CD4-positive, alpha-beta T cell (primary cell): ENCODE measurements at regions not wholly inside any gene's neighbourhood (a gene's known extent, or its start where the extent isn't known, plus 50 kb on each side); places are given as distances from the start of the nearest gene placed in this dataset.

Source experiments
- ATAC-seq: fragments of 200-7000 bp; cut with Tn5 transposase; one replicate; pipeline ENCODE4 v1.10.0; 2022; ENCODE audit warnings: mild to moderate bottlenecking; ENCODE audit not compliant: poor library complexity
- CTCF ChIA-PET: fragments of 350-600 bp; sonication (Branson Sonifier 250); formaldehyde crosslinking; loops from one replicate; lab custom pipeline; 2021; ENCODE audit warnings: antibody characterized with exemption, inconsistent platforms; lab: Charles Lee
- POLR2A ChIA-PET: fragments of 350-600 bp; sonication (Branson Sonifier 250); formaldehyde crosslinking; loops from one replicate; lab custom pipeline; 2021; ENCODE audit warnings: antibody characterized with exemption, inconsistent platforms; lab: Charles Lee
- DNase-seq, 14 experiments: peaks; one replicate each; pipeline ENCODE4 v3.0.0-alpha.2; 2013 to 2020; ENCODE audit warnings: mixed read lengths in 2 of 14
- H3K27ac ChIP-seq, 2 donors: one replicate each; pipeline versions ENCODE4 v1.5.1 to v1.7.0; 2013; ENCODE audit warnings: low read length in 2 of 2, low read depth in 1 of 2, mild to moderate bottlenecking in 1 of 2
- H3K27me3 ChIP-seq, 2 experiments: 1 replicate in 1 of 2; 2 replicates in 1 of 2; pipeline versions ENCODE4 v1.6.1 to v1.7.0; 2013; ENCODE audit warnings: low read length in 2 of 2, control low read depth in 1 of 2, mild to moderate bottlenecking in 1 of 2, moderate library complexity in 1 of 2; ENCODE audit not compliant: insufficient read depth in 2 of 2, control insufficient read depth in 1 of 2
- H3K36me3 ChIP-seq: one replicate; pipeline ENCODE4 v1.6.1; 2013; ENCODE audit warnings: low read length, control low read depth; ENCODE audit not compliant: insufficient read depth
- H3K4me1 ChIP-seq: one replicate; pipeline ENCODE4 v1.6.1; 2013; ENCODE audit warnings: low read length, control low read depth; ENCODE audit not compliant: insufficient read depth
- H3K4me3 ChIP-seq: one replicate; pipeline ENCODE4 v1.5.1; 2013; ENCODE audit warnings: mild to moderate bottlenecking, low read length, moderate library complexity
- H3K9me3 ChIP-seq, 2 experiments: 1 replicate in 1 of 2; 2 replicates in 1 of 2; pipeline versions ENCODE4 v1.6.1 to v1.7.0; 2013; ENCODE audit warnings: low read length in 2 of 2, mild to moderate bottlenecking in 2 of 2, control low read depth in 1 of 2, moderate library complexity in 1 of 2; ENCODE audit not compliant: control insufficient read depth in 1 of 2, insufficient read depth in 1 of 2
- H3K27ac Mint-ChIP-seq: one replicate; pipeline ENCODE4 v1.8.0; 2020; ENCODE audit warnings: mixed read lengths
- H3K27me3 Mint-ChIP-seq: one replicate; pipeline ENCODE4 v1.8.0; 2021; ENCODE audit warnings: mixed read lengths
- H3K36me3 Mint-ChIP-seq: one replicate; pipeline ENCODE4 v1.8.0; 2021; ENCODE audit warnings: low read depth, mixed read lengths
- H3K4me1 Mint-ChIP-seq: one replicate; pipeline ENCODE4 v1.8.0; 2021; ENCODE audit warnings: low read depth, mixed read lengths
- H3K4me3 Mint-ChIP-seq: one replicate; pipeline ENCODE4 v1.8.0; 2020; ENCODE audit warnings: mild to moderate bottlenecking, mixed read lengths
- H3K9me3 Mint-ChIP-seq: one replicate; pipeline ENCODE4 v1.8.0; 2020; ENCODE audit warnings: mixed read lengths
- CTCF ChIP-seq: fragments of 200-600 bp; IDR thresholded peaks from one replicate; pipeline ENCODE4 v1.8.0; 2022; ENCODE audit warnings: antibody characterized with exemption, mild to moderate bottlenecking
- intact Hi-C, 2 experiments: fragments of 100-400 bp; cut with DNase I in 1 of 2; cut with micrococcal nuclease in 1 of 2; formaldehyde crosslinking; loops; one replicate each; pipeline versions ENCODE4 v1.15.1 to v1.9.0; 2023 to 2025; cut with DNase I, micrococcal nuclease

- Mint-ChIP-seq H3K36me3 (no peaks in the 10 kb centered on the region), H3K9me3 (peaks cover 26% of the 10 kb centered on the region)
Measured at GRCh38 chr15:24861014-24861690, 93.6 kb upstream of the SNRPN start.

GRCh38 chr15:24862726-24863521 lies 91.9 kb upstream of the SNRPN start:
- no peaks in the 10 kb centered on the region for H3K4me1 ChIP-seq
- peaks cover 0 to 10% of the 10 kb centered on the region in 2 experiments for H3K9me3 ChIP-seq
- POLR2A ChIA-PET = no interaction called here
- no peak for ATAC-seq
- intact Hi-C loops = no loop called here
- no peak overlapping the region for H3K4me3 ChIP-seq
- no peak for DNase-seq
- Mint-ChIP-seq H3K4me3 (no peak overlapping the region), H3K4me1 (no peaks in the 10 kb centered on the region), H3K36me3 (no peaks in the 10 kb centered on the region), H3K27me3 (no peaks in the 10 kb centered on the region), H3K9me3 (peaks cover 20% of the 10 kb centered on the region), H3K27ac (no peak overlapping the region)
- no peak overlapping the region for H3K27ac ChIP-seq
- H3K36me3 ChIP-seq = no peaks in the 10 kb centered on the region
- TF ChIP-seq CTCF = no peak
- peaks cover 0 to 3% of the 10 kb centered on the region in 2 experiments for H3K27me3 ChIP-seq
- CTCF ChIA-PET = no interaction called here

More at GRCh38 chr15:24861014-24861690, 93.6 kb upstream of the SNRPN start:
- no peaks in the 10 kb centered on the region for H3K4me1 Mint-ChIP-seq
- intact Hi-C loops = no loop called here
- Histone ChIP-seq H3K9me3 (peaks cover 3 to 9% of the 10 kb centered on the region in 2 experiments), H3K27me3 (peaks cover 0 to 5% of the 10 kb centered on the region in 2 experiments), H3K4me3 (no peak overlapping the region), H3K36me3 (no peaks in the 10 kb centered on the region), H3K4me1 (no peaks in the 10 kb centered on the region), H3K27ac (no peak overlapping the region)
- TF ChIP-seq CTCF = no peak
- ChIA-PET POLR2A (no interaction called here), CTCF (no interaction called here)
- H3K4me3 Mint-ChIP-seq = no peak overlapping the region
- H3K27me3 Mint-ChIP-seq = no peaks in the 10 kb centered on the region
- DNase-seq (no peak), ATAC-seq (no peak)
- no peak overlapping the region for H3K27ac Mint-ChIP-seq

GRCh38 chr15:24865303-24865702 lies 89.5 kb upstream of the SNRPN start:
- Histone ChIP-seq H3K4me1 (no peaks in the 10 kb centered on the region), H3K27me3 (no peaks in the 10 kb centered on the region), H3K36me3 (no peaks in the 10 kb centered on the region), H3K4me3 (no peak overlapping the region), H3K9me3 (peaks cover 0 to 13% of the 10 kb centered on the region in 2 experiments), H3K27ac (no peak overlapping the region)
- CTCF ChIA-PET = interaction anchor here (0.7 to 1.3 kb wide), 2 partner anchors 10 to 42 kb away, joined by 3 read pairs; no protein-coding TSS in a partner anchor
- Mint-ChIP-seq H3K27me3 (no peaks in the 10 kb centered on the region), H3K36me3 (no peaks in the 10 kb centered on the region), H3K4me3 (no peak overlapping the region), H3K9me3 (peaks cover 25% of the 10 kb centered on the region), H3K4me1 (no peaks in the 10 kb centered on the region), H3K27ac (no peak overlapping the region)
- intact Hi-C loops = no loop called here
- ATAC-seq = no peak
- POLR2A ChIA-PET = no interaction called here
- DNase-seq = no peak
- TF ChIP-seq CTCF = no peak
